HG03159 (cell line): ENCODE measurements at regions not wholly inside any gene's neighbourhood (a gene's known extent, or its start where the extent isn't known, plus 50 kb on each side); places are given as distances from the start of the nearest gene placed in this dataset.

Experiments used
- ATAC-seq: cut with Tn5 transposase; IDR thresholded peaks from one replicate; pipeline ENCODE4 v1.9.1; 2021; ENCODE audit warnings: mild to moderate bottlenecking, moderate library complexity; ENCODE audit not compliant: unreplicated experiment

GRCh38 chr17:34182036-34182803, 72.9 kb upstream of the CCL2 start:
- no peak for ATAC-seq

- ATAC-seq = no peak
These were observed 59.1 kb upstream of the CCL2 start for GRCh38 chr17:34195987-34196386.

GRCh38 chr17:34198519-34198918, 56.6 kb upstream of the CCL2 start:
- ATAC-seq = no peak

- ATAC-seq = no peak
These were observed 55.6 kb upstream of the CCL2 start for GRCh38 chr17:34199454-34199853.

- ATAC-seq = no peak
These were observed 55.1 kb upstream of the CCL2 start for GRCh38 chr17:34199932-34200534.

- ATAC-seq = no peak
These were observed 53.9 kb upstream of the CCL2 start for GRCh38 chr17:34201225-34201624.

- ATAC-seq = no peak
These were observed 53.3 kb upstream of the CCL2 start for GRCh38 chr17:34201767-34202166.

GRCh38 chr17:34203018-34203638, 52.0 kb upstream of the CCL2 start:
- no peak for ATAC-seq

GRCh38 chr17:34204402-34204801, 50.7 kb upstream of the CCL2 start:
- ATAC-seq = no peak
